Uterus (tissue), 2 donors: ENCODE measurements at regions not wholly inside any gene's neighbourhood (a gene's known extent, or its start where the extent isn't known, plus 50 kb on each side); places are given as distances from the start of the nearest gene placed in this dataset.

Experiments used
- CTCF ChIP-seq, 4 experiments: fragments of 200-600 bp in 2 of 4; fragments of 450-650 bp in 2 of 4; sonication (generic) in 2 of 4; IDR thresholded peaks; one replicate each; pipeline ENCODE4 v1.5.1; 2016 to 2019; ENCODE audit warnings: antibody characterized with exemption in 4 of 4, mild to moderate bottlenecking in 2 of 4, moderate library complexity in 1 of 4
- POLR2A ChIP-seq, 2 donors: fragments of 450-650 bp; IDR thresholded peaks; one replicate each; pipeline ENCODE4 v1.6.1; 2016; ENCODE audit warnings: antibody characterized with exemption in 2 of 2, mild to moderate bottlenecking in 1 of 2, moderate library complexity in 1 of 2

DNA sequence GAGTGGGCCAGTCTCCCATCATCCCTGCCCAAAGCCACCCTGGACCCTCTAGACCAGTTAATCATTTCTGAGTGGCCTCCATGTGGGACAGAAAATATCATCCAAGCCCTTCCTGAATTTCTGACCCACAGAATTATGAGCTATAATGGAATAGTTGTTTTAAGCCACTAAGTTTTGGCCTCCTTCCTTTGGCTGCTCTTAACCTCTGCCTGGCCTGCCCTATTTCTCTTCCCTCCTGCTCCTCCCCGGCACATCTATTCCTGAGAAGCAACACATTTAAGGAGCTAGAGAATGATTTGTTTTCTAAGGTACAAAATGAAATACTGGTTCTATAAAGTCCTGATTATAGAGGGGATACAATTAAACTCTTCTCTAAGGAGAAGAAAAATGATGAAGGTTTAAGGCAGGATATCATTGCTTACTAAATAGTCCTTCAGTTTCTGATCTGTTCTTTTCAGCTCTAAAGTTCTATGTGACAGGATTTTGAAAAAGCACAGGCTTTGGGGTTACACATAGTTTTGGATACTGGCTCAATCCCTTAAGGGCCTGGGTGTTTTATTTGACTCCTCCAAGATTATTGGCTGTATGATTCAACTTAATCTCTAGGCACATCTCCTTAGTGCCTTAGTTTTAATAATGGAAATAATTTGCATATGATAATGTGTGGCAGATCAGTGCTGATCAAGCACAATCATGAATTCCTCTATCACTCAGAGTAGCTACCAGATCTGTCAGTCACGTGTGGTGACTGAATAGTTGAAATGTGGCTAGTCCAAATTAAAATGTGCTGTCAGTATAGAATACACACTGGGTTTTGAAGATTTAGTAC is 240.3 kb downstream of the VAPA start:
- TF ChIP-seq POLR2A (IDR thresholded peaks at IDR 0.05): no peak
- TF ChIP-seq CTCF (IDR thresholded peaks at IDR 0.05): no peak
